ENCODE measurements at regions not wholly inside any gene's neighbourhood (a gene's known extent, or its start where the extent isn't known, plus 50 kb on each side); places are given as distances from the start of the nearest gene placed in this dataset.

GRCh38 chr12:127654383-127654985, 612.5 kb upstream of the TMEM132C start:
- DNase-seq (ENCODE audit: low read depth in 2 of 2), result no peak

GRCh38 chr12:127655691-127656090, 611.3 kb upstream of the TMEM132C start:
- DNase-seq (ENCODE audit: low read depth in 2 of 2), result no peak

- DNase-seq (ENCODE audit: low read depth in 2 of 2), result no peak
These were observed 610.7 kb upstream of the TMEM132C start for GRCh38 chr12:127656266-127656665.

GRCh38 chr12:127657036-127657435, 609.9 kb upstream of the TMEM132C start:
- no peak for DNase-seq (ENCODE audit: low read depth in 2 of 2)

GRCh38 chr12:127660961-127661360, 606.0 kb upstream of the TMEM132C start:
- no peak for DNase-seq (ENCODE audit: low read depth in 2 of 2)

- no peak for DNase-seq (ENCODE audit: low read depth in 2 of 2)
These were observed 603.3 kb upstream of the TMEM132C start for GRCh38 chr12:127663716-127664115.

GRCh38 chr12:127664901-127665300, 602.1 kb upstream of the TMEM132C start:
- DNase-seq (ENCODE audit: low read depth in 2 of 2), result no peak

- no peak for DNase-seq (ENCODE audit: low read depth in 2 of 2)
These were observed 599.8 kb upstream of the TMEM132C start for GRCh38 chr12:127667131-127667685.

GRCh38 chr12:127670294-127670693, 596.7 kb upstream of the TMEM132C start:
- DNase-seq (ENCODE audit: low read depth in 2 of 2), result no peak

- DNase-seq (ENCODE audit: low read depth in 2 of 2), result no peak
These were observed 596.2 kb upstream of the TMEM132C start for GRCh38 chr12:127670796-127671195.

- DNase-seq (ENCODE audit: low read depth in 2 of 2), result no peak
These were observed 591.0 kb upstream of the TMEM132C start for GRCh38 chr12:127675936-127676335.

- peak; percentile 55 to 59 for DNase-seq (ENCODE audit: low read depth in 2 of 2)
These were observed 589.3 kb upstream of the TMEM132C start for GRCh38 chr12:127677537-127678131.

- DNase-seq (ENCODE audit: low read depth in 2 of 2), result no peak
These were observed 588.0 kb upstream of the TMEM132C start for GRCh38 chr12:127678945-127679344.

- no peak for DNase-seq (ENCODE audit: low read depth in 2 of 2)
These were observed 586.5 kb upstream of the TMEM132C start for GRCh38 chr12:127680516-127680915.

GRCh38 chr12:127681151-127681754, 585.7 kb upstream of the TMEM132C start:
- no peak for DNase-seq (ENCODE audit: low read depth in 2 of 2)

- no peak for DNase-seq (ENCODE audit: low read depth in 2 of 2)
These were observed 581.5 kb upstream of the TMEM132C start for GRCh38 chr12:127685491-127685890.

GRCh38 chr12:127685931-127686330, 581.0 kb upstream of the TMEM132C start:
- DNase-seq (ENCODE audit: low read depth in 2 of 2), result no peak

GRCh38 chr12:127687181-127687580, 579.8 kb upstream of the TMEM132C start:
- DNase-seq (ENCODE audit: low read depth in 2 of 2), result no peak

GRCh38 chr12:127688906-127689428, 578.0 kb upstream of the TMEM132C start:
- DNase-seq (ENCODE audit: low read depth in 2 of 2), result no peak

- no peak for DNase-seq (ENCODE audit: low read depth in 2 of 2)
These were observed 576.8 kb upstream of the TMEM132C start for GRCh38 chr12:127690161-127690560.

- DNase-seq (ENCODE audit: low read depth in 2 of 2), result no peak
These were observed 570.0 kb upstream of the TMEM132C start for GRCh38 chr12:127696963-127697362.

GRCh38 chr12:127703026-127703425, 563.9 kb upstream of the TMEM132C start:
- no peak for DNase-seq (ENCODE audit: low read depth in 2 of 2)

- DNase-seq (ENCODE audit: low read depth in 2 of 2), result no peak
These were observed 555.9 kb upstream of the TMEM132C start for GRCh38 chr12:127711108-127711507.

Measured in lung microvascular endothelial cell (primary cell).